PC-9 (cell line): ENCODE measurements at regions not wholly inside any gene's neighbourhood (a gene's known extent, or its start where the extent isn't known, plus 50 kb on each side); places are given as distances from the start of the nearest gene placed in this dataset.

Experiments used
- EZH2 ChIP-seq: fragments of 200-600 bp; sonication (generic); IDR thresholded peaks from 2 replicates; pipeline ENCODE4 v1.8.0; 2017; ENCODE audit warnings: antibody characterized with exemption, low read depth
- TF ChIP-seq, protein P1 (sequence below): fragments of 200-600 bp; sonication (generic); conservative IDR thresholded peaks from 2 replicates; pipeline ENCODE4 v1.6.1; 2017; ENCODE audit warnings: mixed run types, antibody characterized with exemption, mild to moderate bottlenecking, moderate library complexity

DNA sequence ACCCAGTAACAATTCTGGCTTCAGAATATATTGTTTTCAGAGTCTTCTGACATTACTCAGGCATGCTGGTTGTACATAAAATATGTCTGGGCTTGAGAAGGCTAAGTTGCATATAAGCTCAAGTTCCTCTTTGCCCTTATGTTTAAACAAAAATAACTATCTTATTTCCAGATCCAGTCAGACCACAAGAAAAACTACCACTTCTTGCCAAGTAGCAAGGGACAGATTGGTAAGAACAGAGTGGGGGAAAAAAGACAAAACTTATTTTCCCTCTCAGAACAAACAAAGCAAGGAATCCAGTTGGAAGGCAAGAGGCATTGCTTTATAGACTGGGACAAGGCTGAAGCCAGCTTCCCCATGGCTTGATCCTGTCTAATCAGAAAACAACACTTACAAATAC is 1036.7 kb upstream of the CELF4 start:
- TF ChIP-seq, protein P1, sequence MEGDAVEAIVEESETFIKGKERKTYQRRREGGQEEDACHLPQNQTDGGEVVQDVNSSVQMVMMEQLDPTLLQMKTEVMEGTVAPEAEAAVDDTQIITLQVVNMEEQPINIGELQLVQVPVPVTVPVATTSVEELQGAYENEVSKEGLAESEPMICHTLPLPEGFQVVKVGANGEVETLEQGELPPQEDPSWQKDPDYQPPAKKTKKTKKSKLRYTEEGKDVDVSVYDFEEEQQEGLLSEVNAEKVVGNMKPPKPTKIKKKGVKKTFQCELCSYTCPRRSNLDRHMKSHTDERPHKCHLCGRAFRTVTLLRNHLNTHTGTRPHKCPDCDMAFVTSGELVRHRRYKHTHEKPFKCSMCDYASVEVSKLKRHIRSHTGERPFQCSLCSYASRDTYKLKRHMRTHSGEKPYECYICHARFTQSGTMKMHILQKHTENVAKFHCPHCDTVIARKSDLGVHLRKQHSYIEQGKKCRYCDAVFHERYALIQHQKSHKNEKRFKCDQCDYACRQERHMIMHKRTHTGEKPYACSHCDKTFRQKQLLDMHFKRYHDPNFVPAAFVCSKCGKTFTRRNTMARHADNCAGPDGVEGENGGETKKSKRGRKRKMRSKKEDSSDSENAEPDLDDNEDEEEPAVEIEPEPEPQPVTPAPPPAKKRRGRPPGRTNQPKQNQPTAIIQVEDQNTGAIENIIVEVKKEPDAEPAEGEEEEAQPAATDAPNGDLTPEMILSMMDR: no peak
- TF ChIP-seq EZH2: no peak
